SK-N-SH treated with all-trans-retinoic acid at 6 μM for 48 hours (cell line): ENCODE measurements at regions not wholly inside any gene's neighbourhood (a gene's known extent, or its start where the extent isn't known, plus 50 kb on each side); places are given as distances from the start of the nearest gene placed in this dataset.

ENCODE experiments used
- ATAC-seq: fragments of 200-7000 bp; cut with Tn5 transposase; 3 replicates; pipeline ENCODE4 v1.9.1; 2020; ENCODE audit warnings: mild to moderate bottlenecking, moderate library complexity
- ARNTL ChIP-seq: fragments of 450-650 bp; formaldehyde crosslinking; IDR thresholded peaks from 2 replicates; pipeline ENCODE4 v1.5.0; 2020; ENCODE audit warnings: low read depth, mild to moderate bottlenecking, moderate library complexity, borderline replicate concordance
- BACH2 ChIP-seq: fragments of 250-450 bp; sonication (Bioruptor Pico); IDR thresholded peaks from 2 replicates; pipeline ENCODE4 v1.9.0; 2021; ENCODE audit warnings: mild to moderate bottlenecking, borderline replicate concordance
- CSDC2 ChIP-seq: fragments of 250-450 bp; sonication (Bioruptor Pico); IDR thresholded peaks from 2 replicates; pipeline ENCODE4 v1.5.0; 2020; ENCODE audit warnings: mild to moderate bottlenecking, moderate library complexity
- PPARA ChIP-seq: fragments of 250-450 bp; sonication (Bioruptor Pico); IDR thresholded peaks from 2 replicates; pipeline ENCODE4 v1.5.0; 2020; ENCODE audit warnings: mild to moderate bottlenecking, borderline replicate concordance
- RARB ChIP-seq: fragments of 250-450 bp; sonication (Bioruptor Pico); IDR thresholded peaks from 2 replicates; pipeline ENCODE4 v1.8.0; 2021; ENCODE audit warnings: mild to moderate bottlenecking, moderate library complexity
- SNAI2 ChIP-seq: fragments of 250-450 bp; sonication (Bioruptor Pico); IDR thresholded peaks from 2 replicates; pipeline ENCODE4 v1.5.0; 2020; ENCODE audit warnings: mild to moderate bottlenecking, moderate library complexity
- TCF4 ChIP-seq: fragments of 250-450 bp; sonication (Bioruptor Pico); IDR thresholded peaks from 2 replicates; pipeline ENCODE4 v1.8.0; 2021; ENCODE audit warnings: mild to moderate bottlenecking, moderate library complexity, borderline replicate concordance
- TOX ChIP-seq: fragments of 250-450 bp; sonication (Bioruptor Pico); IDR thresholded peaks from 2 replicates; pipeline ENCODE4 v1.8.0; 2021; ENCODE audit warnings: mild to moderate bottlenecking, moderate library complexity, borderline replicate concordance
- ZC3H10 ChIP-seq: fragments of 250-450 bp; sonication (Bioruptor Pico); IDR thresholded peaks from 2 replicates; pipeline ENCODE4 v1.5.1; 2021; ENCODE audit warnings: mild to moderate bottlenecking, moderate library complexity
- ZFP3 ChIP-seq: fragments of 250-450 bp; sonication (Bioruptor Pico); IDR thresholded peaks from 2 replicates; pipeline ENCODE4 v1.5.0; 2020; ENCODE audit warnings: mild to moderate bottlenecking, moderate library complexity
- ZFP30 ChIP-seq: fragments of 450-650 bp; formaldehyde crosslinking; IDR thresholded peaks from 2 replicates; pipeline ENCODE4 v1.5.0; 2022; ENCODE audit warnings: mild to moderate bottlenecking, moderate library complexity
- ZNF565 ChIP-seq: fragments of 450-650 bp; formaldehyde crosslinking; conservative IDR thresholded peaks from 2 replicates; pipeline ENCODE4 v1.5.0; 2020; ENCODE audit warnings: low read depth, mild to moderate bottlenecking, moderate library complexity
- ZNF70 ChIP-seq: fragments of 450-650 bp; formaldehyde crosslinking; IDR thresholded peaks from 2 replicates; pipeline ENCODE4 v1.5.0; 2020; ENCODE audit warnings: mild to moderate bottlenecking, moderate library complexity
- ZNF8 ChIP-seq: fragments of 450-650 bp; formaldehyde crosslinking; IDR thresholded peaks from 2 replicates; pipeline ENCODE4 v1.5.0; 2020; ENCODE audit warnings: mild to moderate bottlenecking, moderate library complexity
- TF ChIP-seq, protein P1 (sequence below): fragments of 250-450 bp; sonication (Bioruptor Pico); IDR thresholded peaks from 2 replicates; pipeline ENCODE4 v1.5.1; 2020; ENCODE audit warnings: low read depth, mild to moderate bottlenecking, moderate library complexity
- TF ChIP-seq, protein P2 (sequence below): fragments of 250-450 bp; sonication (Bioruptor Pico); IDR thresholded peaks from 2 replicates; pipeline ENCODE4 v1.5.0; 2020; ENCODE audit warnings: mild to moderate bottlenecking, moderate library complexity
- TF ChIP-seq, protein P3 (sequence below): fragments of 250-450 bp; sonication (Bioruptor Pico); IDR thresholded peaks from 2 replicates; pipeline ENCODE4 v1.8.0; 2021; ENCODE audit warnings: low read depth, mild to moderate bottlenecking, moderate library complexity, borderline replicate concordance
- TF ChIP-seq, protein P4 (sequence below): fragments of 250-450 bp; sonication (Bioruptor Pico); IDR thresholded peaks from 2 replicates; pipeline ENCODE4 v1.5.1; 2021; ENCODE audit warnings: mild to moderate bottlenecking, moderate library complexity
- TF ChIP-seq, protein P5 (sequence below): fragments of 250-450 bp; sonication (Bioruptor Pico); IDR thresholded peaks from 2 replicates; pipeline ENCODE4 v1.8.0; 2020; ENCODE audit warnings: mild to moderate bottlenecking, moderate library complexity, borderline replicate concordance

DNA sequence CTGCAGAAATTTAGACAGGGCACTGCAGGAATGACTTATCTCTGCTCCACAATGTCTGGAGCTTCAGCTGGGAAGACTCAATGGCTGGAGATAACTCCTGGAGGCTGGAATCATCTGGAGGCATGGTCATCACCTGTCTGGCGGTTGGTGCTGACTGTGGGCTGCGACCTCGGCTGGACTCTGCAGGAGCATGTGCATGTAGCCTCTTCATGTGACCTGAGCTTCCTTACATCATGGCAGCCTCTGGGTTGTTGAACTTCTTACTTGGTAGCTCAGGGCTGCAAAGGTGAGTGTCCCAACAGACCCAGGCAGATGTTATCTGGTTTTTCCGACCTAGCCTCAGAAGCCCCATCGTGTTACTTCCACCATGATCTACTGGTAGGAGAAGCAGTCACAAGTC lies 188.2 kb upstream of the RPL38 start:
- TF ChIP-seq ZNF565 (CRISPR knock-in tag) (peak; percentile 73; the same call in 1 of the 2 replicates), CSDC2 (CRISPR knock-in tag) (no peak)
- TF ChIP-seq, all 23 proteins: peak for 1
- ATAC-seq = no peak

DNA sequence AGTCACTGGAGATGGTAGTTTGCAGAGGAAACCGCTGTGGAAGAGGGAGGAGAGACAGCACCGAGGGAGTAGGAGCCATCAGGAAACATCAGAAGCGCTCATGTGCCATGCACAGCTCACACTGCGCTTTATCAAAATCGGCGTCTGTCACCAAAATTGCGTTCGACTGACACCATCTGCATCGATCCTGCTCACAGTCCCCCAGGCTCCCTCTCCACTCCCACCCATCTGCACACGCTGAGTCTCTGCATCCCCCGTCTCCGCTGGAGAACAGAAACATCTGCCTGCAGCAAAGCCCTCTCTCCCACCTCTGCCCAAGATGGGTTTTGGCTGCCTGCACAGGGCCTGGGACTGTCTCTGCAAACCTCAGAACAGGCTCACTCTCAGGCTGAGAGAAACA lies 187.5 kb upstream of the RPL38 start:
- no peak for ATAC-seq
- TF ChIP-seq BACH2 (CRISPR knock-in tag) = no peak
- TF ChIP-seq CSDC2 (CRISPR knock-in tag) = no peak
- no peak for TF ChIP-seq ARNTL
- TF ChIP-seq, protein P1, sequence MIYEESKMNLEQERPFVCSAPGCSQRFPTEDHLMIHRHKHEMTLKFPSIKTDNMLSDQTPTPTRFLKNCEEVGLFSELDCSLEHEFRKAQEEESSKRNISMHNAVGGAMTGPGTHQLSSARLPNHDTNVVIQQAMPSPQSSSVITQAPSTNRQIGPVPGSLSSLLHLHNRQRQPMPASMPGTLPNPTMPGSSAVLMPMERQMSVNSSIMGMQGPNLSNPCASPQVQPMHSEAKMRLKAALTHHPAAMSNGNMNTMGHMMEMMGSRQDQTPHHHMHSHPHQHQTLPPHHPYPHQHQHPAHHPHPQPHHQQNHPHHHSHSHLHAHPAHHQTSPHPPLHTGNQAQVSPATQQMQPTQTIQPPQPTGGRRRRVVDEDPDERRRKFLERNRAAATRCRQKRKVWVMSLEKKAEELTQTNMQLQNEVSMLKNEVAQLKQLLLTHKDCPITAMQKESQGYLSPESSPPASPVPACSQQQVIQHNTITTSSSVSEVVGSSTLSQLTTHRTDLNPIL = no peak
- TF ChIP-seq TOX = no peak
- no peak for TF ChIP-seq SNAI2 (CRISPR knock-in tag)

DNA sequence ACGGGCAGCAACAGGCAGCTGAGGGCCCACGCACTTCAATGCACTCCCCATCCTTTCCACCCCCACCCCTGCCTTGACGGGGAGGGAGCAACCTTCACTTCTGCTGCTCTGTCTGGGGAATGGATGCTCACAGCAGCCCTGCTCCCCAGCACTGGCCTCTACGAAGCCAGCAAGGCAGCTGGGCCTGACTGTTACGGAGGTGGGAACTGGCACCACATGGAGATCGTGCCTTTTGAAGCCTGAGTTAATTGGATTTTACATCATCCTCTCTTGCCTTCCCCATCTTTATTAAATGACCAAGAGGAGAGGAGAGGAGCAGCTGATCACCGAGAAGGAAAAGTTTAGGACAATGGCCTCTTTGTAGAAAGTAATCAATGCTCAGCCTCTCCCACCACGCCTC lies 187.0 kb upstream of the RPL38 start:
- TF ChIP-seq TOX (no peak), TCF4 (no peak), SNAI2 (CRISPR knock-in tag) (no peak), ZNF565 (CRISPR knock-in tag) (no peak), BACH2 (CRISPR knock-in tag) (no peak), ZC3H10 (CRISPR knock-in tag) (no peak), ZFP3 (CRISPR knock-in tag) (no peak), ZNF8 (CRISPR knock-in tag) (no peak), ARNTL (no peak), ZNF70 (no peak)
- TF ChIP-seq, protein P1 = no peak
- TF ChIP-seq, protein P2, sequence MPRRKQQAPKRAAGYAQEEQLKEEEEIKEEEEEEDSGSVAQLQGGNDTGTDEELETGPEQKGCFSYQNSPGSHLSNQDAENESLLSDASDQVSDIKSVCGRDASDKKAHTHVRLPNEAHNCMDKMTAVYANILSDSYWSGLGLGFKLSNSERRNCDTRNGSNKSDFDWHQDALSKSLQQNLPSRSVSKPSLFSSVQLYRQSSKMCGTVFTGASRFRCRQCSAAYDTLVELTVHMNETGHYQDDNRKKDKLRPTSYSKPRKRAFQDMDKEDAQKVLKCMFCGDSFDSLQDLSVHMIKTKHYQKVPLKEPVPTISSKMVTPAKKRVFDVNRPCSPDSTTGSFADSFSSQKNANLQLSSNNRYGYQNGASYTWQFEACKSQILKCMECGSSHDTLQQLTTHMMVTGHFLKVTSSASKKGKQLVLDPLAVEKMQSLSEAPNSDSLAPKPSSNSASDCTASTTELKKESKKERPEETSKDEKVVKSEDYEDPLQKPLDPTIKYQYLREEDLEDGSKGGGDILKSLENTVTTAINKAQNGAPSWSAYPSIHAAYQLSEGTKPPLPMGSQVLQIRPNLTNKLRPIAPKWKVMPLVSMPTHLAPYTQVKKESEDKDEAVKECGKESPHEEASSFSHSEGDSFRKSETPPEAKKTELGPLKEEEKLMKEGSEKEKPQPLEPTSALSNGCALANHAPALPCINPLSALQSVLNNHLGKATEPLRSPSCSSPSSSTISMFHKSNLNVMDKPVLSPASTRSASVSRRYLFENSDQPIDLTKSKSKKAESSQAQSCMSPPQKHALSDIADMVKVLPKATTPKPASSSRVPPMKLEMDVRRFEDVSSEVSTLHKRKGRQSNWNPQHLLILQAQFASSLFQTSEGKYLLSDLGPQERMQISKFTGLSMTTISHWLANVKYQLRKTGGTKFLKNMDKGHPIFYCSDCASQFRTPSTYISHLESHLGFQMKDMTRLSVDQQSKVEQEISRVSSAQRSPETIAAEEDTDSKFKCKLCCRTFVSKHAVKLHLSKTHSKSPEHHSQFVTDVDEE (CRISPR knock-in tag) = no peak
- TF ChIP-seq, protein P3, sequence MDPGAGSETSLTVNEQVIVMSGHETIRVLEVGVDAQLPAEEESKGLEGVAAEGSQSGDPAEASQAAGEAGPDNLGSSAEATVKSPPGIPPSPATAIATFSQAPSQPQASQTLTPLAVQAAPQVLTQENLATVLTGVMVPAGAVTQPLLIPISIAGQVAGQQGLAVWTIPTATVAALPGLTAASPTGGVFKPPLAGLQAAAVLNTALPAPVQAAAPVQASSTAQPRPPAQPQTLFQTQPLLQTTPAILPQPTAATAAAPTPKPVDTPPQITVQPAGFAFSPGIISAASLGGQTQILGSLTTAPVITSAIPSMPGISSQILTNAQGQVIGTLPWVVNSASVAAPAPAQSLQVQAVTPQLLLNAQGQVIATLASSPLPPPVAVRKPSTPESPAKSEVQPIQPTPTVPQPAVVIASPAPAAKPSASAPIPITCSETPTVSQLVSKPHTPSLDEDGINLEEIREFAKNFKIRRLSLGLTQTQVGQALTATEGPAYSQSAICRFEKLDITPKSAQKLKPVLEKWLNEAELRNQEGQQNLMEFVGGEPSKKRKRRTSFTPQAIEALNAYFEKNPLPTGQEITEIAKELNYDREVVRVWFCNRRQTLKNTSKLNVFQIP (CRISPR knock-in tag) = no peak
- no peak for ATAC-seq

DNA sequence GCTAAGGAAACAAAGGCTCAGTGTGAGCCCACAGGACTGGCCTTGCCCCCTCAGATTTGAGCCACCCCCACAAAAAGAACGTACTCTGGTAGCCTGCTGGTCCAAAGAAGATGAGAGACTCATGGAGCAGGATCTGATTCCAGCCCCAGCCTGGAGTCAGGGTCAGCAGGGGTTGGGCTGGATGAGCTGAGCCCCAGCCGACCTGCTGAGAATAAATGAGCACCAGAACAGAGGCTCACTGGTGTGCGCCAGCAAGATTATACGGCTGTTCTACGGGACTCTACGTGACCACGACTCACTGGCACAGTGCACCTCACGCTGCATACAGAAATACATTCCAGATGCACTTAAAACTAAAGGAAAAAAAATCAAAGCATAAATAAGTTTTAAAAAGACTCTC lies 186.0 kb upstream of the RPL38 start:
- no peak for ATAC-seq
- TF ChIP-seq, protein P4, sequence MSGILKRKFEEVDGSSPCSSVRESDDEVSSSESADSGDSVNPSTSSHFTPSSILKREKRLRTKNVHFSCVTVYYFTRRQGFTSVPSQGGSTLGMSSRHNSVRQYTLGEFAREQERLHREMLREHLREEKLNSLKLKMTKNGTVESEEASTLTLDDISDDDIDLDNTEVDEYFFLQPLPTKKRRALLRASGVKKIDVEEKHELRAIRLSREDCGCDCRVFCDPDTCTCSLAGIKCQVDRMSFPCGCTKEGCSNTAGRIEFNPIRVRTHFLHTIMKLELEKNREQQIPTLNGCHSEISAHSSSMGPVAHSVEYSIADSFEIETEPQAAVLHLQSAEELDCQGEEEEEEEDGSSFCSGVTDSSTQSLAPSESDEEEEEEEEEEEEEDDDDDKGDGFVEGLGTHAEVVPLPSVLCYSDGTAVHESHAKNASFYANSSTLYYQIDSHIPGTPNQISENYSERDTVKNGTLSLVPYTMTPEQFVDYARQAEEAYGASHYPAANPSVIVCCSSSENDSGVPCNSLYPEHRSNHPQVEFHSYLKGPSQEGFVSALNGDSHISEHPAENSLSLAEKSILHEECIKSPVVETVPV = no peak
- TF ChIP-seq ZFP30 (CRISPR knock-in tag) = no peak
- no peak for TF ChIP-seq ARNTL
- no peak for TF ChIP-seq ZFP3 (CRISPR knock-in tag)
- no peak for TF ChIP-seq RARB (CRISPR knock-in tag)
- no peak for TF ChIP-seq ZC3H10 (CRISPR knock-in tag)
- no peak for TF ChIP-seq PPARA (CRISPR knock-in tag)
- TF ChIP-seq CSDC2 (CRISPR knock-in tag) = no peak
- no peak for TF ChIP-seq ZNF70
- TF ChIP-seq, protein P2 (CRISPR knock-in tag) = no peak
- no peak for TF ChIP-seq SNAI2 (CRISPR knock-in tag)
- no peak for TF ChIP-seq TOX
- TF ChIP-seq, protein P3 (CRISPR knock-in tag) = no peak
- TF ChIP-seq BACH2 (CRISPR knock-in tag) = no peak
- TF ChIP-seq, protein P5, sequence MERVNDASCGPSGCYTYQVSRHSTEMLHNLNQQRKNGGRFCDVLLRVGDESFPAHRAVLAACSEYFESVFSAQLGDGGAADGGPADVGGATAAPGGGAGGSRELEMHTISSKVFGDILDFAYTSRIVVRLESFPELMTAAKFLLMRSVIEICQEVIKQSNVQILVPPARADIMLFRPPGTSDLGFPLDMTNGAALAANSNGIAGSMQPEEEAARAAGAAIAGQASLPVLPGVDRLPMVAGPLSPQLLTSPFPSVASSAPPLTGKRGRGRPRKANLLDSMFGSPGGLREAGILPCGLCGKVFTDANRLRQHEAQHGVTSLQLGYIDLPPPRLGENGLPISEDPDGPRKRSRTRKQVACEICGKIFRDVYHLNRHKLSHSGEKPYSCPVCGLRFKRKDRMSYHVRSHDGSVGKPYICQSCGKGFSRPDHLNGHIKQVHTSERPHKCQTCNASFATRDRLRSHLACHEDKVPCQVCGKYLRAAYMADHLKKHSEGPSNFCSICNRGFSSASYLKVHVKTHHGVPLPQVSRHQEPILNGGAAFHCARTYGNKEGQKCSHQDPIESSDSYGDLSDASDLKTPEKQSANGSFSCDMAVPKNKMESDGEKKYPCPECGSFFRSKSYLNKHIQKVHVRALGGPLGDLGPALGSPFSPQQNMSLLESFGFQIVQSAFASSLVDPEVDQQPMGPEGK (CRISPR knock-in tag) = no peak
